ENCODE measurements at regions not wholly inside any gene's neighbourhood (a gene's known extent, or its start where the extent isn't known, plus 50 kb on each side); places are given as distances from the start of the nearest gene placed in this dataset.

- TF ChIP-seq MAX (IDR thresholded peaks at IDR 0.05), result no peak
- TF ChIP-seq CTCF (IDR thresholded peaks at IDR 0.05 in 2 of 3, conservative IDR thresholded peaks at IDR 0.05 in 1 of 3; ENCODE audit: borderline replicate concordance in 1 of 3, insufficient read depth in 1 of 3, low read depth in 2 of 3, low read length in 2 of 3), result no peak
- no peak for TF ChIP-seq JUND (IDR thresholded peaks at IDR 0.05)
- TF ChIP-seq POLR2AphosphoS5 (IDR thresholded peaks at IDR 0.05; ENCODE audit: low read depth, low read length), result no peak
- no peak for TF ChIP-seq POLR2A (IDR thresholded peaks at IDR 0.05; ENCODE audit: borderline replicate concordance, extremely low read depth, insufficient read depth, insufficient read length)
- no peak for TF ChIP-seq SIN3A (IDR thresholded peaks at IDR 0.05; ENCODE audit: low read depth)
- TF ChIP-seq SRF (IDR thresholded peaks at IDR 0.05; ENCODE audit: low read depth), result no peak
Observed at GRCh38 chr7:10121631-10122030, 852.0 kb upstream of the PHF14 start.
